ENCODE measurements at regions not wholly inside any gene's neighbourhood (a gene's known extent, or its start where the extent isn't known, plus 50 kb on each side); places are given as distances from the start of the nearest gene placed in this dataset.

DNA sequence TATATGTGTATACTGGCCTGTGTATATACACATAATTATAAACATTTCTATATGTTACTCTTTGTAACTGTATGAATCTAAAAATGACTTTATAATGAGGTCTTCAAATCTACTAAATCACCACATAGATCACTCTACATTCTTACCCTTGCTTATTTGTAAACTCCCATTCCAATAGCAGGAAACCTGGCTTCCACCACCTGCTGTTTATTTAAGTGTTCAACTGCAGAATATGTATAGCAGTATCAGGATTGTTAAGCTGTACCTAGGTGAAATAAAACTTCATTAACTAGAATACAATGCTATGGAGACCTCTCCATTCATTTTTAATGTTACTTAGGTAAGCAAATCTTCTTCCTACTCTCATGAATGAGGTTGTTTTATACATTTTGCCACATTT, 1351.1 kb upstream of the B3GALT2 start:
- no peak for DNase-seq (ENCODE audit: low spot score)

DNA sequence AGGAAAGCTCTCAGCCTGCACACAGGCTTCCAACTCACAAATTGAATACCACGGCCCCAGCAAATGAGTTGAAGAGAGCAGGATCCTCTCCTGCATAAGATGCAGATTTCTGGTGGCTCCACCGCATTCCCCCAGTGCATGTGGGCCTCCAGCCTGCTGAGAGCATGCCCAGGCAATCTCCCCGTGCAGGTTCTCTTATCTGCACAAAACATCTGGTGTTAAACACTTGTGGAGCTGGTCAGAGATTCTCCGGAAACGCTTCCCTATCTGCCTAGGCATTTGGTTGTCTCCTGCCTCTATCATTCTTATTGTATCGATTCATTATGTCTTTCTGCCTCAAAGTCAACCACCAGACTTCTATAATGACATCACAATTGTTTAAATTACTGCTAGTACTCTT, 1349.0 kb upstream of the B3GALT2 start:
- no peak for DNase-seq (ENCODE audit: low spot score)

DNA sequence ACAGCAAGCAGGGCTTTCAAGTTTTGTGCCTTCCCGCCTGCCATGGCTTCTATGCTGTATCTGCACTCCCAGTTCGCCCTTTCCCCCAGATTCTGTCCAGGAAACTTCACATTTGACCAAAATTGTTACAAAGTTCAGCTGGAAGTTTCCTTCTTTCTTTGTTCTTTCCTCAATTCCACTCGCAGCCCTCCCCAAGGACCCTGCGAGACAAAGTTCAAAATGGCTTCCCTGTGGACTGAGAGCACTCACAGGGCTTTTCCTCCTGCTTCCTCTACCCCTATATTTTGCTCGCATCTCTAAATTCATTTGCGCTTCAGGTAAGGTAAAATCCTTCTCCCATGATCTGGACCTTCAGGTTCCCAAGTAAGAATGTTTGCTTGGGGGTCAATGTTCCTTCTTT, 1348.4 kb upstream of the B3GALT2 start:
- no peak for DNase-seq (ENCODE audit: low spot score)

DNA sequence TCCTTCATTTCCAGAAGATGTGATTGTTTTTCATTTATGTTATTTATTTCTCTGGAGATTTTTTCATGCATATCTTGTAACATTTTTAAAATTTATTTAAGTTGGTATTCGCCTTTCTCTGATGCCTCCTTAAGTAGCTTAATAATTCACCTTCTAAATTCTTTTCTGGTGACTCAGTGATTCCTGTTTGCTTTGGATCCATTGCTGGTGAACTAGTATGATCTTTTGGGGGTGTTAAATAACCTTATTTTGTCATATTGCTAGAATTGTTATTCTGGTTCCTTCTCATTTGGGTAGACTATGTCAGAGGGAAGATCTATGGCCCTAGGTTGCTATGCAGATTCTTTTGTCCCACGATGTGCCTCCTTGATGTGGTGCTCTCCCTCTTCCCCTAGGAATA, 1347.2 kb upstream of the B3GALT2 start:
- no peak for DNase-seq (ENCODE audit: low spot score)

DNA sequence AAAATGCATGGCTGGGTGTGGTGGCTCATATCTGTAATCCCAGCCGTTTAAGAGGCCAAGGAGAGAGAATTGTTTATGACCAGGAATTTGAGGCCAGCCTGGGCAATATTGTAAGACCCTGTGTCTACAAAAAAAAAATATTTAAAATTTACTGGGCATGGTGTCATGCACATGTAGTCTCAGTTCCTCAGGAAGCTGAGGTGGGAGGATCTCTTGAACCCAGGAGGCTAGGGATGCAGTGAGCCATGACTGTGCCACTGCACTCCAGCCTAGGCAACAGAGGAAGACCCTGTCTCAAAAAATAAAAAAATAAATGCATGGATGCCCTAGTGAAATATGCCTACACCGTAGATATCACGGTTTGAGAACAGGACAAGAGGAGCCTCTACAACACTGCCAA, 1331.2 kb upstream of the B3GALT2 start:
- DNase-seq (ENCODE audit: low spot score): no peak

DNA sequence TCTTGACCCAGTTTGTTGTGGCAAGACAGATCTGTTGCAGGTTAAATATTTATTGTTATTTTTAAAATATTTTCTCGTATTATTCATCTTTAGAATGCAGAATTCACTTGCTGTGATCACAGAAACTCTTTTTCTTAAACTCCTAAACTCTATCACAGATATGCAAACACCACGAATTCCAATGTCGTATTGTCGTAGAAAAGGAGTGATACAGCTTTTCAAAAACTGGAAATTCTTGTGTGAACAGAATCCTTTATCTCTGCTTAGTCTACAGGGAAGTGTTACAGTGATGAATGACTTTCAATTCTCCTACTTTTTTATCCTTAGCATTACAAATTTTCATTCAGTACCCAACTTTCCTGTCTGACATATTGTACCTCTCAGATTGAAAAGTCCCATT, 1329.5 kb upstream of the B3GALT2 start:
- no peak for DNase-seq (ENCODE audit: low spot score)

DNA sequence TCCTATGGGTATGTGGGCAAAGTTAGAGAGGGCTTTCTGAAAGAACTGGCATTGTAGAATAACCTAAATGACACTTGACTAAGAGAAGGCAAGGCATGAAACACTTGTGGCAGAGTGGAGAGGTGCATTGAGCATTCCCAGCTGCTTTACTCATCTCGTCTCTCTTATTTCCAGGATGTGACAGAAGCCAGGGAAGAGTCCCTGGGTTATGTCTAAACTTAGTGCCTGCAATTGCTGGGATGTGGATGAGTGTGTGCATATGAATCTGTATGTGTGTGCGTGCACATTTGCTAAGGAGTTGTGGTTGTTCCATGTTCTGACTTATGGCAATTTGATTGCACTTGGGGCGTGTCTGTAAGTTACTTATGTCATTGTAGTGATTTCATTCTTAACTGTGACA, 1326.5 kb upstream of the B3GALT2 start:
- no peak for DNase-seq (ENCODE audit: low spot score)

DNA sequence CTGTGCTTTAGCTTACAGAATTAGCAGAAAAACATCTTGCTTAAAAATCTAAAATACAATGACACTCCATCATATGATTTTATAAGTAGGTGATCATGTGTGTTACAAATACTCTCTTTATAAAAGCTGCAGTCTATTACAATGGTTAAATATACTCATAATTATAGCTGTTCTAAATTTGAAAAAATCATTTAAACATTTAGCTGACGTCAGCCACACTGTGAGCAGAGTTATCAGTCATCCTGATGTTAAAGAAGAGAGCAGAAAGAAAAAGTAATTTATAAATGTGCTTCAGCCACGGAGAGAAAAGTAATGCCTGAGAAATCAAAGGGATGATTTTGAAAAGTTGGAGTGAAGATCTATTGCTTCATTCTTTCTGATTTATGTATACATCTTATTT, 1325.9 kb upstream of the B3GALT2 start:
- no peak for DNase-seq (ENCODE audit: low spot score)

DNA sequence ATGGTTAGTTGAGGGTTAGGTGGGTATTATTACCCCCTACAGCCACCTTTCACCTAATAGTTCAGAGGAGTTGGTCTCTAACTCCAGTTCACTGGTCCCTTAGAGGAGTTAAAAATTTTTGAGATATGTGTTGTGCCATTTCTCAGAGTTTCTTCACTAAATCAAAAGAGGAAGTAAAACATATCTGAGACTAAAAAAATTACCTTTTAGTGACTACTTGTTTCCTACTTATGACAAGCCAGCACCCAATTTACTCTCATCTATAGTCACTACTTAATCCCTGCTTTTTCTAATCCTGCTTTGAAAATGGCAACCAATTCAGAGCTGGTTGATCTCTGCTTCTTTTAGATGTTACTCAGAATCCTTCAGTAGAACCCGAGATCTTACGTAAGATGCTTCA, 1316.8 kb upstream of the B3GALT2 start:
- DNase-seq (ENCODE audit: low spot score): no peak

DNA sequence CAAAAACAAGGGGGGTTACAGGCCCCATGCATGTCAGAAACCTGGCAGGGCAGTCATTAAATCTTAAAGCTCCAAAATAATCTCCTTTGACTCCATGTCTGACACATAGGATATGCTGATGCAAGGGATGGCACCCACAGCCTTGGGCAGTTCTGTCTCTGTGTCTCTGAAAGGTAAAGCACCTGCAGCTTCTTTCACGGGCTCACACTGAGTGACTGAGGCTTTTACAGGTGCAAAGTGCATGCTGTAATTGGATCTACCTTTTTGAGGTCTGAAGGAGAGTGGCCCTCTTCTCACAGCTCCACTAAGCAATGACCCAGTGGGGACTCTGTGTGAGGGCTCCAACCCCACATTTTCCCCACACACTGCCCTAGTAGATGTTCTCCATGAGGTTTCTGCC, 1309.0 kb upstream of the B3GALT2 start:
- DNase-seq (ENCODE audit: low spot score): no peak

DNA sequence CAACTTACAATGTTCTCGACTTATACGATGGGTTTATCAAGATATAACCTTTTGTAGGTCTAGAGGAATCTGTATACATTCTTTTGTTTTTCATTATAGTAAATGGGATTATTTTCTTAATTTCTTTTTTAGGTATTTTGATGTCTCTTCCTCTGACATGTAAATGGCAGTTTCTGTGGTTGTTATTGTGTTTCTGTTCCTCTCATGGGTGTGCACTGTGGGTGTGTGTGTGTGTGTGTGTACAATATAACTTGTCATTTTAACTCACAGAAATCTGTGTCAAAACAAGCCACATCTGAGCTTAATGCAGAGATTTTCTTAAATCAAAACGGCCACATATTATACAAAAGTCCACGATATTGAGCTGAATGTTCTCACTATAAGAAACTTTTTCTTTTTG, 1300.8 kb upstream of the B3GALT2 start:
- no peak for DNase-seq (ENCODE audit: low spot score)

DNA sequence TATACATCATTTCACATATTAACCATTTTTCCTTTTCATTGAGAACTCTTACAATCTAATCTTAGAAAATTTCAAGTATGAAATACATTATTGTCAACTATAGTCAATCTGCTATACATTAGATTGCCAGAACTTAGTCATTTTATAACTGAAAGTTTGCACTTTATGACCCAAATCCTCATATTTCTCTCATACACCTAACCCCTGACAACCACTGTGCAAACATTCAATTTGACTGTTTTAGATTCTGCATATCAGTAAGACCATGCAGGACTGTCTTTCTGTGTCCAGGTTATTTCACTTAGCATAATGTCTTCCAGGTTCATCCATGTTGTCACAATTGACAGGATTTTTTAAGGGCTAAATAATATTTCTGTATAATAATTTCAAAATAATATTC, 1299.0 kb upstream of the B3GALT2 start:
- no peak for DNase-seq (ENCODE audit: low spot score)

DNA sequence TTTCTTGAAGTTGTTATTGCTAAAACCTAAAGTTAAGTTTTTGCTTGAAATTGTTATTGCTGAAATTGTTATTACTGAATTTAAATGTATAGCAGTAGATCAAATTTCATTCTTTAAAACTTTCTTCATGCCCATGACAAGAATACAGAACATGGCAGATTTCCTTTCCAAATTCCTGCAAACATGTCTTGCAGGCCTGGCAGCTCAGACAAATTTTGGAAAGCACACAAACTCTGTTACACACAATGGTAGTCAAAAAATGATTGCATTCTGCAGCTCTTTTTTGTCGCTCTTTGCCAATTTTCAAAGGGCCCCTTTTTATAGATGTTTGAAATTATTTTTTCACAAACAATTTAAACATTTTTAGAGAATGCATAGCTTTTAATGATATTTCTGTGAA, 1292.3 kb upstream of the B3GALT2 start:
- DNase-seq (ENCODE audit: low spot score): no peak

DNA sequence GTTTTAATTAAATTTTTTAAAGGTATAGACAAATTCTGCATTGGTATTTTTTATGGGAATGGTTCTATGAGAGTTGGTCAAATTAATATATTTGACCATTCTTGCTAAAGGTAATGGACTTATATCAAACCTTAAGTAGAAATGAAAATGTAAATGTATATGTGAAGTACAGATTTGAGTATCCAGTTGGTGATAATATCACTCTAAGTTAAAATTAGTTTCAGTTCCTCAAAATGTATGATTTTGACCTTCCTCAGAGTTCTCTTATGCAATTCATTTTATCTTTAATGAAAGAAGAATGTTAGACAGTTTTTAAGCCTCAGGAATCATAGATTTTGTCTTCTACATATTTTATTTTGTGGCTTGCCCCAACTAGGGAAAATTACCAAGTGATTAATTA, 1291.5 kb upstream of the B3GALT2 start:
- DNase-seq (ENCODE audit: low spot score): no peak

DNA sequence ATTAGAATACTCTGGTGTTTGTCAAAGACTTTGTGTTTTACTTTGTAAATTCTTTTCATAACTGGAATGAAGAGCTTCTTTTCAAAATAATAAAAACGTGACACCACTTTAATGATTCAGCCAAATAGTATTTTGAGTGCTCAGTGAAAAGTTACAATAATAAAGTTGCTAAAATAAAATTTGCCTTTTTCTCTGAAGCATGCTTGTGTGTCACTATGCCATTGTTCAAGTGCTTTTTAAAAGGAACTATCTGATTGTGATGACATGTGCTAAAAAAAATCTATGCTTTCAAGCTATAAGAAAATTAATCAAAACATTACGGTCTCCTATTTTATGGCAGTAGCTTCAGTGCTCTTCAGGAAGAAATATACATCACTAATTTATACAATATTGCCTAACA, 1290.5 kb upstream of the B3GALT2 start:
- DNase-seq (ENCODE audit: low spot score): no peak

DNA sequence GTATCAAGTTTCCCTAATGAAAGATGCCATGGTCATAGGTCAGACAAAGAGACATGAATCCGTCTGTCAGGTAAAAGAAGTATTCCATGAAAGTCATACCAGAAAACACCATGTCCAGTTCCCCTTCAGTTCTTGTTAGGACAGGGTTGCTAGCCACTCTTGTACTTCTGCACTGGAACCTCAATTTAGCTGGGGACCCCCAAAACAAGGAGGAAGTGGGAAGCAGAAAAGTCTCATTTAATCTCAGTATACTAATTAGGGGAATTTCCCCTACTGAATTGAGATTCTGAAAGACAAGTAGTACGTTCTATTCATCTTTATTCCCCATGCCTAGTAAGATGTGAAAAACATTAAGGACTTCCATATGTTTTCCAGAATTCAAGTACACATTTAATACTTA, 1289.9 kb upstream of the B3GALT2 start:
- no peak for DNase-seq (ENCODE audit: low spot score)

DNA sequence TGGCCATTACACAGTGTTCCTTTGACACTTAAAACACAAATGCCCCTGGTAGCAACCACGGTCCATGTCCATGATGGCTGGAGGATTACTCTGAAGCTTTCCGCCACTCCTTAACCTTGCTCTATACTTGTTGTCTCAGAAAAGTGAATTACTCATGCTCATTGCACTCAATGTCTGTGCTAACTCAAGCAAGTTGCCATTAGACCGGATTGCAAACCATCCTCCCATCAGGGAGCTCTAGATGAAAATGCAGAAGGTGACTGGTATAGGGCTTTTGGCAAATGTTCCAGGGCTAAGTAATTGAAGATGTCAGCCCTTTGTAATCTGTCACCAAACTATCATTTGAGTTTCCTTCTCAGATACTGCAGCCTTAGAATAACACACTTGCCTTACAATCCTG, 1288.3 kb upstream of the B3GALT2 start:
- DNase-seq (ENCODE audit: low spot score): no peak

DNA sequence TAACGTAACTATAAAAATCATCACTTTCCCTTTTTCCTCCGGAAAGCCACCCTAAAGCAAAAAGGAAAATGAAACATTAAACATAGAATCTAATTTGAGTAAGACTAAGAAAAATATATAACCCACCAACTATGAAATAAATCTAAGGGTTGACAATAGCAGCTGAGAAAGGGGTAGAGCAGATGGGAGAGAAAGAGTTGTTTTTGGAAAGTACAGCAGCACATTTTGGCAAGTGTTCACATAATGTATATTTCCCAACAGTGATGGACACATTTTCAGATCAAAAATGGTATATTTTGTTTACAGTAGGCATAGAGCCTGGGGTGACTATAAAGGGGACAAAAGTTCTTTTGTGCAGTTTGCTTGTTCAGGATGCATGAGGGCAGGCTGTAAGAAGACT, 1287.4 kb upstream of the B3GALT2 start:
- DNase-seq (ENCODE audit: low spot score): no peak

DNA sequence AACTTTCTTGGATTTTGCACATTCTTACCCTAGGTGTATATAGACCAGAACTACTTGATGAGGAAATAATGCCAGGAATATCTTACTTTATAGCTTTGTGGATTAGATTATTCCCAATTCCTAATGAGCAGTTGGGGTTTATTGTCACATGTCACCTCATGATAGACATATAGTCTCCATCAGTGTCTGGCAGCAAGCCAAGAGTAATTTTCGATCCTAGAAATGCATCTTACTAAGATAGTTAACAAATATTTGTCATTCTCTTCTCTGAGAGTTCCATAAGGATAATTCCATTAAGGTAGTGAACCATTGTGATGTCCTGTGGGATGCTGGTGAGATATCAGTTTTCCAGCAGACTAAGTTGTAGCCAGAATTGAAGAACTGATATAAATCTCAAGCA, 1282.9 kb upstream of the B3GALT2 start:
- no peak for DNase-seq (ENCODE audit: low spot score)

DNA sequence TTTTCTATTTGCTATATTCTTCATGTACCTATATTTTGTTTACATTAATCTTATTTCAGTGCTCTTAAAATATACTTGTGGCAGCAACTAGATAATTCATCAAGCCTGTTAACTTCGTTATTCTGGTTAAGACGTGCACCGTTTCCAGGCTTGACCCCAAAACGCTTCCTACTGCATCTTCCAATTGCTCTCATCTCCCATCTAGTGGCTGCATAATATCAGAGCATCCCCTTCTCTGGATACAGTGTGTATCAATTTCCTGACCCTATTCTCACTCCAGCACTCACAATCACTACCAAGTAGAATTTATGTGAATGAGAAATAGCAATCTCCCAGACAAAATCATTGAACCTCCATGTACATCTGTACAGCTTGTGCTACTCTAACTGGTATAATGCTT, 1280.3 kb upstream of the B3GALT2 start:
- no peak for DNase-seq (ENCODE audit: low spot score)

DNA sequence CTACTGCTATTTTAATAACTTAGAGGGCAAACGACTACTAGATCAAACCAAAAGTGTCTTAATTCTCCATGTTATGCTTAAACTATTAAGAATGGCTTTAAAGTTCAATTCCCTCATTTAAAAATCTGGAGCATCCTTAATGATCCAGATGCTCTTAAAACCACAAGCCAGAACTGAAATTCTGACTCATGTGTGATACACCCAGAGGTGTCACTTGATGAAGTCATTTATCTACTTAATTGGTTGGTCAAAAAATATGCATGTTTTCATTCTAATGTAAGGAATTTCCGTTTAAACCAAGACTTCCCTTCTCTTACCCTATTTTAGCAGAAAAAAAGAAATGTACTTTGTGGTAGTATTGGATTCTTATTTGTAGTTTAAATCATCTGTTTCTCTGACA, 1261.2 kb upstream of the B3GALT2 start:
- no peak for DNase-seq (ENCODE audit: low spot score)

DNA sequence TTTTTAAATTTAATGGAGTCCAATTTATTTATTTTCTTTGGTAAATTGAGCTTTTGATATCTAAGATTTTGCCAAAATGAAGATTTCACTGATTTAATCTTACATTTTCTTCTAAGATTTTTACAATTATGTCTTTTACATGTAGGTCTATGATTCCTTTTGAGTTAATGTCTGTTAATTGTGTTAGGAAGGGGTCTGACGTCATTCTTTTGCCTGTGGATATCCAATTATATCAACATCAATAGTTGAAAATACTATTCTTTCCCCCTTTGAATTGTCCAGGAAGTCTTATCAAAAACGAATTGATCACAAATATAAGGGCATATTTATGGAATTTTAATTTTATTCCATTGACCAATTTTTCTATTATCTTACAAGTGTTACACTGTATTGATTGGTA, 1258.8 kb upstream of the B3GALT2 start:
- no peak for DNase-seq (ENCODE audit: low spot score)

DNA sequence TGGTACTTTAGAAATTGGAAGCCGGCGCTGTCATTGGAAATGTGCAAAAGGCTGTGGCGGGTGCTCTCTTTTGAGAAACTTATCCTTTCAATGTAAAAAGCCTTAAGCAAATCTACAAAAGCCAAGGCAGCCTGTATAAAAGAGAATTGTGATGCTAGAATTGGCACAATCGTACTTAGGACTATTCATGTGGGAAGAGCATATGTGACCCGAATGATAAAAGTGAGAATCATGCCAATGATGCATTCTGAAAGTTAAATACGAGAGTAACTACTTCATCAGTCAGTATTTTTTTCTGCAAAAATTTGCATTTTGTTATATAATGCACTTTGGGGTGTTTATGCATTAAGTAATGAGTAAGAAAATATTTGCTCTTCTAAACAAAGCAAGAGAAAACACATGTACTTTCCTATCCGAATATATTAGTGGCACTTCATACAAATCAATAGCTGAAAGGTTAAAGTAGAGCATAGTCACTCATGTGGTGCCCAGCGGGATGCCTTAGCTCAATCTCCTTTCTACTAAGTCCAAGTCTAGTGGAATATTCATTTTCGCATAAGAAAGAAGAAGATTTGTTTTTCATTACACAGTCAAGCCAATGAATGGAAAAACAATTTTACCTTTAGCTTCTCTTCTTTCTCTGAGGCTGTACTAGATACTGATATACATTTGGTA, 1256.6 kb upstream of the B3GALT2 start:
- no peak for DNase-seq (ENCODE audit: low spot score)

DNA sequence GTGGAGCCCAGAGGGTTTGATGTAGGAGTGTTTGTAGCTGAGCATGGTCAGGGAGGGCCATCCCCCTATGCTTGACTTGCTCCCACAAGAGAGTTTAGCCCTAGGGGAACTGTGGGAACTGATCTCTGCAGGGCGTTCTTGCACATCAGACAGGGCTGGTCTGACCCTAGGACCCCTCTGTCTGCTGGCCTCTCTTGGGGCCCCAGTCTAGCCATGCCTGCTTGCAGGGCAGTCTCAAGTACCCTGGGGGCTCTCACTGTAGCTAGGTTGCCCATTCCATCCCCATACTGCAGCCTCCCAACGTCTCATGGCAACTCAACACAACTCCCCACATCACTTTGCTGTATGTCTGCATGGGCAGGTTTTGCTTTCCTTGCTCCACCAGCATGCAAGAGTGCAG, 1250.7 kb upstream of the B3GALT2 start:
- DNase-seq (ENCODE audit: low spot score): no peak

DNA sequence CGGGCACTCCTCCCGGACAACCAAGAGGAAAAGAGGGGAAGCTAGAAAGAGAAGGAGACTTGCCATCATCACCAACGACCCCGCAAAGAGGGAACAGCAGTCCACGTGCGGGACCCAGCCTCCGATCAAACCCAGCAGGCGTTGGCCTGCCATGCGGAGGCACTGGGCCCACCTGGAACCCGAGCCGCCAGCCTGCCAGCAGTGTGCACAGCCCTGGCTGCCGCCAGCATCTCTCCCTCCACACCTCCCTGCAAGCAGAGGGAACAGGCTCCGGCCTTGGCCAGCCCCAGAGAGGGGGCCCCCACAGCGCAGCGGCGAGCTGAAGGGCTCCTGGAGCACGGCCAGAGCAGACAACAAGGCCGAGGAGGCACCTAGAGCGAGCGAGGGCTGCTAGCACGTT, 1244.7 kb upstream of the B3GALT2 start:
- DNase-seq (ENCODE audit: low spot score): no peak
